ENCODE measurements at regions not wholly inside any gene's neighbourhood (a gene's known extent, or its start where the extent isn't known, plus 50 kb on each side); places are given as distances from the start of the nearest gene placed in this dataset.

DNA sequence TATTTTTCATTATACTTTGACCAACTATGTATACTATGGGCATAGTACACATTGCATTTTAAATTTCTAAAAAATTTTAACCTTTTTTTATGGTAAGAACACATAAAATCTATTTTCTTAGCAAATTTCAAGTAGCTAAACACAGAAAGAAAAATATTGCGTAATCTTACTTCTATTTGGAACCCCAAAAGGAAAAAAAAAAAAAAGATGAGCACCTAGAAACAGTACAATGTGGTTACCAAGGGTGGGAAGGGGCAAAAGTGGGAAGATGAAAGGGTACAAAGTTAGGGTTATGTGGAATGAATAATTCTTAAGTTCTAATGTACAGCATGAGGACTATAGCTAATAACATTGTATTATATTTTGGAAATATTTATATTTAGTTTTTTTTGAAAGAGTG is 205.0 kb upstream of the EPHA4 start:
- Histone ChIP-seq H3K27me3 (ENCODE audit: low read depth, low read length) (no peaks in the 10 kb centered on the region), H3K9me3 (ENCODE audit: insufficient read depth, low read length) (no peaks in the 10 kb centered on the region), H3K79me2 (ENCODE audit: low read length) (no peaks in the 10 kb centered on the region), H3K9ac (ENCODE audit: low read length) (no peak overlapping the region), H3K4me3 (ENCODE audit: low read length) (no peak overlapping the region), H3K27ac (ENCODE audit: low read length) (no peak overlapping the region), H4K20me1 (ENCODE audit: insufficient read depth, low read length) (no peaks in the 10 kb centered on the region), H3K4me1 (ENCODE audit: low read length) (no peaks in the 10 kb centered on the region), H3K36me3 (replicated peaks; ENCODE audit: low read depth, low read length) (no peaks in the 10 kb centered on the region), H3K4me2 (ENCODE audit: low read length) (no peak overlapping the region), H2AFZ (ENCODE audit: low read depth, low read length) (no peak overlapping the region)
- TF ChIP-seq, protein P1, sequence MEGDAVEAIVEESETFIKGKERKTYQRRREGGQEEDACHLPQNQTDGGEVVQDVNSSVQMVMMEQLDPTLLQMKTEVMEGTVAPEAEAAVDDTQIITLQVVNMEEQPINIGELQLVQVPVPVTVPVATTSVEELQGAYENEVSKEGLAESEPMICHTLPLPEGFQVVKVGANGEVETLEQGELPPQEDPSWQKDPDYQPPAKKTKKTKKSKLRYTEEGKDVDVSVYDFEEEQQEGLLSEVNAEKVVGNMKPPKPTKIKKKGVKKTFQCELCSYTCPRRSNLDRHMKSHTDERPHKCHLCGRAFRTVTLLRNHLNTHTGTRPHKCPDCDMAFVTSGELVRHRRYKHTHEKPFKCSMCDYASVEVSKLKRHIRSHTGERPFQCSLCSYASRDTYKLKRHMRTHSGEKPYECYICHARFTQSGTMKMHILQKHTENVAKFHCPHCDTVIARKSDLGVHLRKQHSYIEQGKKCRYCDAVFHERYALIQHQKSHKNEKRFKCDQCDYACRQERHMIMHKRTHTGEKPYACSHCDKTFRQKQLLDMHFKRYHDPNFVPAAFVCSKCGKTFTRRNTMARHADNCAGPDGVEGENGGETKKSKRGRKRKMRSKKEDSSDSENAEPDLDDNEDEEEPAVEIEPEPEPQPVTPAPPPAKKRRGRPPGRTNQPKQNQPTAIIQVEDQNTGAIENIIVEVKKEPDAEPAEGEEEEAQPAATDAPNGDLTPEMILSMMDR (IDR thresholded peaks at IDR 0.05; ENCODE audit: low read depth, low read length), result no peak
- TF ChIP-seq EZH2phosphoT487 (IDR thresholded peaks at IDR 0.05; ENCODE audit: low read depth), result no peak

DNA sequence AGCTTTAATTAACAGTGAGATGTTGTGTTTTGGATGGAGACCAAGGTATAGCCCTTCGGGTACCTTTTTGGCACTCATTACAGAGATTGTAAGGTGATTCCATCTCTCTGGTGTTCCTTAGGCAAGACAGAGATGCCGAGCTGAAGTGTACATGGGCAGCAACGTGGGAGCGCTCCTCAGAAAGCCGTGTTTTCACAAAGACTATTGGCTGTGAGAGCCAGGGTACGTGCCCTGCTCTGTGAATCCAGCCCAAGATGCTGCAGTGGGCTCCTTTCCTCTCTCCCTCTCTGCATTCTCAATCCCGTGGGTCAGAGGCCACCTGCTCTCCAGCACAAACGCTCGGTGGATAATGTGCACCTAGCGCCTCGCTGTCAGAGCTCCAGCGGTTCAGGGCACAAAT is 203.0 kb upstream of the EPHA4 start:
- no peak overlapping the region for H3K4me2 ChIP-seq (ENCODE audit: low read length)
- no peak for TF ChIP-seq EZH2phosphoT487 (IDR thresholded peaks at IDR 0.05; ENCODE audit: low read depth)
- TF ChIP-seq, protein P1 (IDR thresholded peaks at IDR 0.05; ENCODE audit: low read depth, low read length), result no peak
- no peak overlapping the region for H3K27ac ChIP-seq (ENCODE audit: low read length)
- H2AFZ ChIP-seq (ENCODE audit: low read depth, low read length), result no peak overlapping the region
- H3K4me3 ChIP-seq (ENCODE audit: low read length), result no peak overlapping the region
- H3K27me3 ChIP-seq (ENCODE audit: low read depth, low read length), result no peaks in the 10 kb centered on the region
- H3K36me3 ChIP-seq (replicated peaks; ENCODE audit: low read depth, low read length), result no peaks in the 10 kb centered on the region
- no peak overlapping the region for H3K9ac ChIP-seq (ENCODE audit: low read length)
- H4K20me1 ChIP-seq (ENCODE audit: insufficient read depth, low read length), result no peaks in the 10 kb centered on the region
- no peaks in the 10 kb centered on the region for H3K4me1 ChIP-seq (ENCODE audit: low read length)
- no peaks in the 10 kb centered on the region for H3K79me2 ChIP-seq (ENCODE audit: low read length)
- no peaks in the 10 kb centered on the region for H3K9me3 ChIP-seq (ENCODE audit: insufficient read depth, low read length)

DNA sequence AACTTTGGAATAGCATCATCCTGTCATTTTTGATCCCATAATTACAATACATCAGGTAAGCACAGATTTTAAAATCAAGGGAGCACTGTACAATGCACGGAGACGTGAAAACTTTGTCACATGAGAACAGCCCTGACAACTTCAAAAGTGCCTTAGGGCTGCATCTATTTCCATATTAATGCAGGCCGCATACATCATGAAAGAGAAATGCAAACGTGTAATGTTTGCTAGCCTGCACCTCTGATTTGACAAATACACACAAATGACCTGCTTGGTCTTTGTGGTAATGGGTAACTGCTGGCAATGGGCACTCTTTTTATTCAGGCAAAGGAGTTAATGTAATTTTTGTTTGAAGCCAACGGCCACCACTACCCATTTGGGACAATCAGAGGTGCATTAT is 202.0 kb upstream of the EPHA4 start:
- Histone ChIP-seq H3K79me2 (ENCODE audit: low read length) (no peaks in the 10 kb centered on the region), H3K9me3 (ENCODE audit: insufficient read depth, low read length) (no peaks in the 10 kb centered on the region), H3K27ac (ENCODE audit: low read length) (no peak overlapping the region), H3K27me3 (ENCODE audit: low read depth, low read length) (no peaks in the 10 kb centered on the region), H3K4me1 (ENCODE audit: low read length) (no peaks in the 10 kb centered on the region), H2AFZ (ENCODE audit: low read depth, low read length) (no peak overlapping the region), H3K4me3 (ENCODE audit: low read length) (no peak overlapping the region), H3K36me3 (replicated peaks; ENCODE audit: low read depth, low read length) (no peaks in the 10 kb centered on the region), H4K20me1 (ENCODE audit: insufficient read depth, low read length) (no peaks in the 10 kb centered on the region), H3K9ac (ENCODE audit: low read length) (no peak overlapping the region), H3K4me2 (ENCODE audit: low read length) (no peak overlapping the region)
- no peak for TF ChIP-seq EZH2phosphoT487 (IDR thresholded peaks at IDR 0.05; ENCODE audit: low read depth)
- TF ChIP-seq, protein P1 (IDR thresholded peaks at IDR 0.05; ENCODE audit: low read depth, low read length), result no peak

DNA sequence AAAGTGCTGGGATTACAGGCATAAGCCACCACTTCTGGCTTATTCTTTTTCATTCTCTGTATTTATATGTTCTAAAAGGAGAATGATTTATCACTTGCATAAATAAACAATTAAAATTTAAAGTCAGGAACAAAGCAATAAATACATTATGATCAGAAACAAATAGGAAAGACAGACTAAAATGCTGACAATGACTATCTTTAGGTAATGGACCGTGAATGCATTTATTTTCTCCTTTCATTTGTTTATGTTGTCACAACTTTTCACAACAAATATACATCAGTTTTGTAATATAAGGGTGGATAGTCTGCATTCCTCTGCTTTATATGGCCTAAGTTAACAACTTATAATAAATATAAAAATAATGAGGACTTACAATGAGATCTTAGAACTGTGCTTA is 199.2 kb upstream of the EPHA4 start:
- Histone ChIP-seq H4K20me1 (ENCODE audit: insufficient read depth, low read length) (no peaks in the 10 kb centered on the region), H3K27ac (ENCODE audit: low read length) (no peak overlapping the region), H3K27me3 (ENCODE audit: low read depth, low read length) (no peaks in the 10 kb centered on the region), H3K4me1 (ENCODE audit: low read length) (no peaks in the 10 kb centered on the region), H3K4me3 (ENCODE audit: low read length) (no peak overlapping the region), H3K36me3 (replicated peaks; ENCODE audit: low read depth, low read length) (no peaks in the 10 kb centered on the region), H3K9ac (ENCODE audit: low read length) (no peak overlapping the region), H3K79me2 (ENCODE audit: low read length) (no peaks in the 10 kb centered on the region), H3K4me2 (ENCODE audit: low read length) (no peak overlapping the region), H2AFZ (ENCODE audit: low read depth, low read length) (no peak overlapping the region), H3K9me3 (ENCODE audit: insufficient read depth, low read length) (no peaks in the 10 kb centered on the region)
- no peak for TF ChIP-seq EZH2phosphoT487 (IDR thresholded peaks at IDR 0.05; ENCODE audit: low read depth)
- TF ChIP-seq, protein P1 (IDR thresholded peaks at IDR 0.05; ENCODE audit: low read depth, low read length), result no peak
